Ishikawa (cell line): ENCODE measurements at regions not wholly inside any gene's neighbourhood (a gene's known extent, or its start where the extent isn't known, plus 50 kb on each side); places are given as distances from the start of the nearest gene placed in this dataset.

ENCODE experiments used
- CREB1 ChIP-seq: IDR thresholded peaks from 2 replicates; pipeline ENCODE4 v1.6.1; 2012; ENCODE audit warnings: low read depth
- EGR1 ChIP-seq: IDR thresholded peaks from 2 replicates; pipeline ENCODE4 v1.6.1; 2012
- EP300 ChIP-seq: IDR thresholded peaks from 2 replicates; pipeline ENCODE4 v1.6.1; 2012; ENCODE audit warnings: borderline replicate concordance
- FOXM1 ChIP-seq: IDR thresholded peaks from 2 replicates; pipeline ENCODE4 v1.6.1; 2012; ENCODE audit warnings: low read depth, borderline replicate concordance
- NFIC ChIP-seq: IDR thresholded peaks from 2 replicates; pipeline ENCODE4 v1.6.1; 2012
- RAD21 ChIP-seq: IDR thresholded peaks from 2 replicates; pipeline ENCODE4 v1.6.1; 2012; ENCODE audit warnings: low read depth
- REST ChIP-seq: IDR thresholded peaks from 2 replicates; pipeline ENCODE4 v1.6.1; 2012; ENCODE audit warnings: low read depth, mild to moderate bottlenecking
- TAF1 ChIP-seq: IDR thresholded peaks from 2 replicates; pipeline ENCODE4 v1.6.1; 2012; ENCODE audit warnings: low read depth, mild to moderate bottlenecking
- TCF12 ChIP-seq: IDR thresholded peaks from 2 replicates; pipeline ENCODE4 v1.6.1; 2012; ENCODE audit warnings: low read depth
- TEAD4 ChIP-seq: IDR thresholded peaks from 2 replicates; pipeline ENCODE4 v1.6.1; 2012
- USF1 ChIP-seq: IDR thresholded peaks from 2 replicates; pipeline ENCODE4 v1.6.1; 2012
- YY1 ChIP-seq: IDR thresholded peaks from 2 replicates; pipeline ENCODE4 v1.6.1; 2012; ENCODE audit warnings: low read depth
- ZBTB7A ChIP-seq: IDR thresholded peaks from 2 replicates; pipeline ENCODE4 v1.6.1; 2012; ENCODE audit warnings: low read depth
- TF ChIP-seq, protein P1 (sequence below): IDR thresholded peaks from 2 replicates; pipeline ENCODE4 v1.6.1; 2012

DNA sequence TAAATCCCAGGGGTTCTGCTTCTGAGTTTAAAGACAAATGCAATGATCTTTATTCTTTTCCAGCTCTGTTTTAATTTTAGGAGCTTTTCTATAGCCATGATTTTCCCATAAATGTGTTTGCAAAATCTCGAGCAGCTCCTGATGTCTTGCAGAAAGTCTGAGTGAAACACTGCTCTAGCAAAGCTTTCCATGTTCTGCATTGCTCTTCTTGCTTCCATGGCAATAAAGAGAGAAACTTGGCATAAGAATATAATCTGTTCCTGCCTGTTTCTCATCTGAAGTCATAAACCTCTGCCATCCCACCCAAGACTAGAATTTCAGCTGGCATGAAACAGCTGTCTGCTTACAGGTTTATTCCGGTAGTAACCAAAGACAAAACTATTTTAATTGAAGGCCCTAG lies 254.5 kb downstream of the SPRY1 start:
- TF ChIP-seq ZBTB7A (no peak), TCF12 (no peak), EGR1 (no peak), USF1 (no peak), EP300 (no peak), REST (no peak), NFIC (no peak), CREB1 (no peak), TAF1 (no peak), TEAD4 (no peak), FOXM1 (no peak), YY1 (no peak), RAD21 (no peak)
- TF ChIP-seq, protein P1, sequence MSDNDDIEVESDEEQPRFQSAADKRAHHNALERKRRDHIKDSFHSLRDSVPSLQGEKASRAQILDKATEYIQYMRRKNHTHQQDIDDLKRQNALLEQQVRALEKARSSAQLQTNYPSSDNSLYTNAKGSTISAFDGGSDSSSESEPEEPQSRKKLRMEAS, result no peak
